H9 (cell line): ENCODE measurements at regions not wholly inside any gene's neighbourhood (a gene's known extent, or its start where the extent isn't known, plus 50 kb on each side); places are given as distances from the start of the nearest gene placed in this dataset.

Experiments used
- DNase-seq: peaks from one replicate; pipeline ENCODE4 v3.0.0-alpha.2; 2017
- H2AFZ ChIP-seq: one replicate; pipeline ENCODE4 v1.6.1; 2013; ENCODE audit warnings: mild to moderate bottlenecking, low read length, control low read depth, moderate library complexity
- H2AK5ac ChIP-seq: 2 replicates; pipeline ENCODE4 v1.6.1; 2013; ENCODE audit warnings: low read length, control low read depth, mixed read lengths; ENCODE audit not compliant: insufficient read length
- H2BK120ac ChIP-seq: one replicate; pipeline ENCODE4 v1.6.1; 2013; ENCODE audit warnings: low read depth, mild to moderate bottlenecking, low read length, control low read depth, inconsistent platforms; ENCODE audit not compliant: poor library complexity, severe bottlenecking
- H2BK12ac ChIP-seq: 2 replicates; pipeline ENCODE4 v1.6.1; 2013; ENCODE audit warnings: low read length, control low read depth, mixed read lengths, low read depth; ENCODE audit not compliant: insufficient read length
- H2BK15ac ChIP-seq: 2 replicates; pipeline ENCODE4 v1.6.1; 2013; ENCODE audit warnings: low read depth, low read length, control low read depth
- H2BK20ac ChIP-seq: one replicate; pipeline ENCODE4 v1.6.1; 2013; ENCODE audit warnings: low read depth, mild to moderate bottlenecking, low read length, control low read depth, inconsistent platforms; ENCODE audit not compliant: poor library complexity, severe bottlenecking
- H2BK5ac ChIP-seq: 2 replicates; pipeline ENCODE4 v1.6.1; 2013; ENCODE audit warnings: low read length, control low read depth, mixed read lengths; ENCODE audit not compliant: insufficient read length
- H3K14ac ChIP-seq: 2 replicates; pipeline ENCODE4 v1.6.1; 2013; ENCODE audit warnings: low read length, control low read depth; ENCODE audit not compliant: insufficient read depth
- H3K18ac ChIP-seq: 2 replicates; pipeline ENCODE4 v1.6.1; 2013; ENCODE audit warnings: low read depth, mild to moderate bottlenecking, mixed read lengths, low read length, control low read depth; ENCODE audit not compliant: insufficient read length
- H3K23ac ChIP-seq: 2 replicates; pipeline ENCODE4 v1.6.1; 2013; ENCODE audit warnings: low read length, control low read depth, mixed read lengths, low read depth; ENCODE audit not compliant: insufficient read length
- H3K23me2 ChIP-seq: 2 replicates; pipeline ENCODE4 v1.6.1; 2013; ENCODE audit warnings: low read depth, mild to moderate bottlenecking, mixed read lengths, low read length, control low read depth; ENCODE audit not compliant: insufficient read length, poor library complexity, severe bottlenecking
- H3K27ac ChIP-seq: 2 replicates; pipeline ENCODE4 v1.5.1; 2013; ENCODE audit warnings: low read length, control low read depth, mixed read lengths, low read depth; ENCODE audit not compliant: insufficient read length
- H3K27me3 ChIP-seq: 2 replicates; pipeline ENCODE4 v1.6.1; 2013; ENCODE audit warnings: low read length, control low read depth, inconsistent platforms; ENCODE audit not compliant: insufficient read depth
- H3K4ac ChIP-seq: 2 replicates; pipeline ENCODE4 v1.6.1; 2013; ENCODE audit warnings: low read depth, mild to moderate bottlenecking, control low read depth, inconsistent platforms, low read length, moderate library complexity
- H3K4me1 ChIP-seq: 2 replicates; pipeline ENCODE4 v1.6.1; 2013; ENCODE audit warnings: low read length, control low read depth, inconsistent platforms; ENCODE audit not compliant: insufficient read depth
- H3K4me2 ChIP-seq: 2 replicates; pipeline ENCODE4 v1.6.1; 2013; ENCODE audit warnings: low read length, control low read depth, mixed read lengths; ENCODE audit not compliant: insufficient read length, insufficient read depth
- H3K56ac ChIP-seq: 2 replicates; pipeline ENCODE4 v1.6.1; 2013; ENCODE audit warnings: low read depth, mild to moderate bottlenecking, mixed read lengths, low read length, control low read depth; ENCODE audit not compliant: insufficient read length
- H3K79me1 ChIP-seq: 2 replicates; pipeline ENCODE4 v1.6.1; 2013; ENCODE audit warnings: low read depth, mild to moderate bottlenecking, moderate library complexity, low read length, control low read depth, inconsistent platforms; ENCODE audit not compliant: insufficient read depth, poor library complexity, severe bottlenecking
- H3K79me2 ChIP-seq: 2 replicates; pipeline ENCODE4 v1.6.1; 2013; ENCODE audit warnings: low read length, control low read depth, inconsistent platforms; ENCODE audit not compliant: insufficient read depth
- H3K9ac ChIP-seq: 2 replicates; pipeline ENCODE4 v1.6.1; 2013; ENCODE audit warnings: low read length, control low read depth, mixed read lengths; ENCODE audit not compliant: insufficient read length; ENCODE audit errors: extremely low read depth
- H3K9me3 ChIP-seq: one replicate; pipeline ENCODE4 v1.6.1; 2013; ENCODE audit warnings: low read depth, low read length, inconsistent platforms; ENCODE audit not compliant: control insufficient read depth
- H3T11ph ChIP-seq: one replicate; pipeline ENCODE4 v1.6.1; 2013; ENCODE audit warnings: mild to moderate bottlenecking, low read length, control low read depth, inconsistent platforms
- H4K20me1 ChIP-seq: one replicate; pipeline ENCODE4 v1.6.1; 2013; ENCODE audit not compliant: control insufficient read depth, insufficient read length, insufficient read depth
- H4K5ac ChIP-seq: 2 replicates; pipeline ENCODE4 v1.6.1; 2013; ENCODE audit warnings: low read depth, mild to moderate bottlenecking, mixed read lengths, low read length, control low read depth; ENCODE audit not compliant: insufficient read length
- H4K8ac ChIP-seq: replicated peaks from 2 replicates; pipeline ENCODE4 v1.6.1; 2013; ENCODE audit warnings: low read length, control low read depth, mixed read lengths, low read depth; ENCODE audit not compliant: insufficient read length
- H4K91ac ChIP-seq: 2 replicates; pipeline ENCODE4 v1.6.1; 2013; ENCODE audit warnings: low read depth, mild to moderate bottlenecking, moderate library complexity, mixed read lengths, low read length, control low read depth; ENCODE audit not compliant: insufficient read length
- H3K27ac Mint-ChIP-seq, 3 experiments: 2 replicates in 2 of 3; 3 replicates in 1 of 3; pipeline ENCODE4 v1.8.0; 2020 to 2021; ENCODE audit warnings: mixed read lengths in 3 of 3, mild to moderate bottlenecking in 1 of 3, moderate library complexity in 1 of 3
- H3K27me3 Mint-ChIP-seq: 2 replicates; pipeline ENCODE4 v1.8.0; 2021; ENCODE audit warnings: low read depth, mild to moderate bottlenecking, moderate library complexity, mixed read lengths
- H3K36me3 Mint-ChIP-seq, 3 experiments: 2 replicates in 2 of 3; 3 replicates in 1 of 3; pipeline ENCODE4 v1.8.0; 2020 to 2021; ENCODE audit warnings: low read depth in 3 of 3, mixed read lengths in 3 of 3; ENCODE audit not compliant: insufficient read depth in 1 of 3
- H3K4me1 Mint-ChIP-seq, 2 experiments: 2 replicates each; pipeline ENCODE4 v1.8.0; 2020; ENCODE audit warnings: mixed read lengths in 2 of 2
- H3K4me3 Mint-ChIP-seq, 2 experiments: 2 replicates in 1 of 2; 3 replicates in 1 of 2; pipeline ENCODE4 v1.8.0; 2020 to 2021; ENCODE audit warnings: mild to moderate bottlenecking in 2 of 2, mixed read lengths in 2 of 2, moderate library complexity in 1 of 2
- H3K9me3 Mint-ChIP-seq, 2 experiments: 2 replicates in 1 of 2; 3 replicates in 1 of 2; pipeline ENCODE4 v1.8.0; 2020; ENCODE audit warnings: mild to moderate bottlenecking in 2 of 2, mixed read lengths in 2 of 2, moderate library complexity in 1 of 2
- CTCF ChIP-seq: fragments of 200-600 bp; sonication (generic); conservative IDR thresholded peaks from 3 replicates; pipeline ENCODE4 v1.8.0; 2021; ENCODE audit warnings: antibody characterized with exemption, mild to moderate bottlenecking
- WGBS: extraction: QIAGEN DNeasy Blood & Tissue Kit; methylation state at CpG from one replicate; pipeline ENCODE4 v1.1.7; 2013; ENCODE audit warnings: missing lambda C conversion rate, low lambda C conversion rate, mixed read lengths; ENCODE audit not compliant: insufficient read length; ENCODE audit errors: extremely low coverage; 5-methylcytosine and 5-hydroxymethylcytosine counted together

GRCh38 chr2:118198268-118198667 is 110.0 kb downstream of the INSIG2 start:
- Histone ChIP-seq H2AFZ (no peak overlapping the region), H3K4me1 (no peaks in the 10 kb centered on the region), H2BK5ac (no peak overlapping the region), H3K79me2 (no peaks in the 10 kb centered on the region), H3T11ph (no peak overlapping the region), H3K14ac (no peak overlapping the region), H3K27ac (no peak overlapping the region), H3K9ac (no peak overlapping the region), H2BK12ac (no peak overlapping the region), H3K79me1 (no peaks in the 10 kb centered on the region), H4K5ac (no peak overlapping the region), H2AK5ac (no peak overlapping the region), H3K18ac (no peak overlapping the region), H3K4ac (no peak overlapping the region), H4K91ac (no peak overlapping the region), H3K9me3 (no peaks in the 10 kb centered on the region), H3K27me3 (no peaks in the 10 kb centered on the region), H2BK15ac (no peak overlapping the region), H3K4me2 (no peak overlapping the region), H4K20me1 (no peaks in the 10 kb centered on the region), H2BK120ac (no peak overlapping the region), H3K23ac (no peak overlapping the region), H2BK20ac (no peak overlapping the region), H3K23me2 (no peaks in the 10 kb centered on the region), H3K56ac (no peak overlapping the region), H4K8ac (no peak overlapping the region)
- Mint-ChIP-seq H3K27ac (no peak overlapping the region), H3K4me3 (no peak overlapping the region), H3K27me3 (peaks cover 9% of the 10 kb centered on the region), H3K36me3 (no peaks in the 10 kb centered on the region), H3K4me1 (no peaks in the 10 kb centered on the region), H3K9me3 (no peaks in the 10 kb centered on the region)
- TF ChIP-seq CTCF: no peak
- DNase-seq: no peak
- WGBS: no CpG with 5 or more reads among the region's 1 CpG
